ENCODE measurements at regions not wholly inside any gene's neighbourhood (a gene's known extent, or its start where the extent isn't known, plus 50 kb on each side); places are given as distances from the start of the nearest gene placed in this dataset.

DNA sequence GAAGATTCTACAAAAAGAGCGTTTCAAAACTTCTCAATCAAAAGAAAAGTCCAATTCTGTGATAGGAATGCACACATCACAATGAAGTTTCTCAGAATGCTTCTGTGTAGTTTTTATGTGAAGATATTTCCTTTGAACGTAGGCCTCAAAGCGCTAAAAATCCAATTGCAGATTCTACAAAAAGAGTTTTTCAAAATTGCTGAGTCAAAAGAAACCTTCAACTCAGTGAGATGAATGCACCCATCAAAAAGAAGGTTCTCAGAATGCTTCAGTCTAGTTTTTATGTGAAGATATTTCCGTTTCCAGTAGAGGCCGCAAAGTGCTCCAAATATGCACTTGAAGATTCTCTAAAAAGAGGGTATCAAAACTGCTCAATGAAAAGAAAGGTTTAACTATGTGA, 319.7 kb upstream of the DEFB115 start:
- TF ChIP-seq EZH2 (IDR thresholded peaks at IDR 0.05; ENCODE audit: borderline replicate concordance, low read length) = no peak
- TF ChIP-seq, protein P1, sequence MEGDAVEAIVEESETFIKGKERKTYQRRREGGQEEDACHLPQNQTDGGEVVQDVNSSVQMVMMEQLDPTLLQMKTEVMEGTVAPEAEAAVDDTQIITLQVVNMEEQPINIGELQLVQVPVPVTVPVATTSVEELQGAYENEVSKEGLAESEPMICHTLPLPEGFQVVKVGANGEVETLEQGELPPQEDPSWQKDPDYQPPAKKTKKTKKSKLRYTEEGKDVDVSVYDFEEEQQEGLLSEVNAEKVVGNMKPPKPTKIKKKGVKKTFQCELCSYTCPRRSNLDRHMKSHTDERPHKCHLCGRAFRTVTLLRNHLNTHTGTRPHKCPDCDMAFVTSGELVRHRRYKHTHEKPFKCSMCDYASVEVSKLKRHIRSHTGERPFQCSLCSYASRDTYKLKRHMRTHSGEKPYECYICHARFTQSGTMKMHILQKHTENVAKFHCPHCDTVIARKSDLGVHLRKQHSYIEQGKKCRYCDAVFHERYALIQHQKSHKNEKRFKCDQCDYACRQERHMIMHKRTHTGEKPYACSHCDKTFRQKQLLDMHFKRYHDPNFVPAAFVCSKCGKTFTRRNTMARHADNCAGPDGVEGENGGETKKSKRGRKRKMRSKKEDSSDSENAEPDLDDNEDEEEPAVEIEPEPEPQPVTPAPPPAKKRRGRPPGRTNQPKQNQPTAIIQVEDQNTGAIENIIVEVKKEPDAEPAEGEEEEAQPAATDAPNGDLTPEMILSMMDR (IDR thresholded peaks at IDR 0.05; ENCODE audit: low read length) = no peak

All from OCI-LY1 (cell line).